ENCODE measurements at regions not wholly inside any gene's neighbourhood (a gene's known extent, or its start where the extent isn't known, plus 50 kb on each side); places are given as distances from the start of the nearest gene placed in this dataset.

DNA sequence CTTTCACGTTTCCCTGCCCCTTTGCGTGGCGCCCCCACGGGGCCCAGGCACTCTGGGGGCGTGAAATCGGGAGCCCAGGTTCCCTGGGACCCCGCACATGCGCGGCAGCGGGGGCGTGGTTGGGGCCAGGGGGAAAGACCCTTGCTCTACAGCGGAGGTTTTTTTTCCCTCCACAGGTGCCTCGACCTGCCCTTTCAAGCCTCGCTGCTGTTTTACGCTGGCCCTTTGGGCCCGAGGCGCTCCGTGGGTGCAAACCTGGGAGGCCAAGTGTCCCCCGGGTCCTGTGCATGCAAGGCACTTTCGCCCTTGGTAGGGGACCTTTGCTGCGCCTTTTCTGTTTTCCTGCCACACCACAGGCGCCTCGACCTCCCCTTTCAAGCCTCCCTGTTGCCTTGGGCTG lies 329.8 kb downstream of the ALG10 start:
- TF ChIP-seq, protein P1, sequence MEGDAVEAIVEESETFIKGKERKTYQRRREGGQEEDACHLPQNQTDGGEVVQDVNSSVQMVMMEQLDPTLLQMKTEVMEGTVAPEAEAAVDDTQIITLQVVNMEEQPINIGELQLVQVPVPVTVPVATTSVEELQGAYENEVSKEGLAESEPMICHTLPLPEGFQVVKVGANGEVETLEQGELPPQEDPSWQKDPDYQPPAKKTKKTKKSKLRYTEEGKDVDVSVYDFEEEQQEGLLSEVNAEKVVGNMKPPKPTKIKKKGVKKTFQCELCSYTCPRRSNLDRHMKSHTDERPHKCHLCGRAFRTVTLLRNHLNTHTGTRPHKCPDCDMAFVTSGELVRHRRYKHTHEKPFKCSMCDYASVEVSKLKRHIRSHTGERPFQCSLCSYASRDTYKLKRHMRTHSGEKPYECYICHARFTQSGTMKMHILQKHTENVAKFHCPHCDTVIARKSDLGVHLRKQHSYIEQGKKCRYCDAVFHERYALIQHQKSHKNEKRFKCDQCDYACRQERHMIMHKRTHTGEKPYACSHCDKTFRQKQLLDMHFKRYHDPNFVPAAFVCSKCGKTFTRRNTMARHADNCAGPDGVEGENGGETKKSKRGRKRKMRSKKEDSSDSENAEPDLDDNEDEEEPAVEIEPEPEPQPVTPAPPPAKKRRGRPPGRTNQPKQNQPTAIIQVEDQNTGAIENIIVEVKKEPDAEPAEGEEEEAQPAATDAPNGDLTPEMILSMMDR (IDR thresholded peaks at IDR 0.05; ENCODE audit: low read depth, low read length), result no peak
- DNase-seq (ENCODE audit: extremely low read depth, low read depth), result no peak

DNA sequence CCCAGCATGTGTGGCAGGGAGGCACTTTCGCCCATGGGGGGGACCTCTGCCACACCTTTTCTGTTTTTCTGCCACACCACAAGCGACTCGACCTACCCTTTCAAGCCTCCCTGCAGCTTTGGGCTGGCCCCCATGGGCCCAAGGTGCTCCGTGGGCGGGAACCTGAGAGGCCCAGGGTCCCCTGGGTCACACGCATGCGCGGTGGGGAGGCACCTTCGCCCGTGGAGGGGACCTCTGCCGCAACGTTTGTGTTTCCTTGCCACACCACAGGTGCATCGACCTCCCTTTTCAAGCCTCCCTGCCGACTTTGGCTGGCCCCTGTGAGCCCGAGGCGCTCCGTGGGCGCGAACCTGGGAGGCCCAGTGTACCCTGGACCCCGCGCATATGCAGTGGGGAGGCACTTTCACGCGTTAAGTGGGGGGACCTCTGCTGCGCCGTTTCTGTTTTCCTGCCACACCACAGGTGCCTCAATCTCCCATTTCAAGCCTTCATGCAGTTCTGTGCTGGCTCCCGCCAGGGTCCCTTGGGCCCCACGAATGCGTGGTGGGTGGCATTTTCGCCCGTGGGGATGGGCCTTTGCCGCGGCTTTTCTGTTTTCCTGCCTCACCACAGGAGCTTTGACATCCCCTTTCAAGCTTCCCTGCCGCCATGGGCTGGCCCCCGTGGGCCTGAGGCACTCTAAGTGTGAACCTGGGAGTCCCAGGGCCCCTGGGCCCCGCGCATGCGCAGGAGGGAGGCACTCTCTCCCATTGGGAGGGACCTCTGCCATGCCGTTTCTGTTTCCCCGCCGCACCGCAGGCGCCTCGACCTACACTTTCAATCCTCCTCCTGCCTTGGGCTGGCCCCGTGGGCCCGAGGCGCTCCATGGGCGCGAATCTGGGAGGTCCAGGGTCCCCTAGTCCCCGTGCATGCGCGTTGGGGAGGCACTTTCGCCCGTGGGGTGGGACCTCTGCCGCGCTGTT lies 332.2 kb downstream of the ALG10 start:
- TF ChIP-seq, protein P1 (IDR thresholded peaks at IDR 0.05; ENCODE audit: low read depth, low read length), result no peak
- no peak for DNase-seq (ENCODE audit: extremely low read depth, low read depth)

DNA sequence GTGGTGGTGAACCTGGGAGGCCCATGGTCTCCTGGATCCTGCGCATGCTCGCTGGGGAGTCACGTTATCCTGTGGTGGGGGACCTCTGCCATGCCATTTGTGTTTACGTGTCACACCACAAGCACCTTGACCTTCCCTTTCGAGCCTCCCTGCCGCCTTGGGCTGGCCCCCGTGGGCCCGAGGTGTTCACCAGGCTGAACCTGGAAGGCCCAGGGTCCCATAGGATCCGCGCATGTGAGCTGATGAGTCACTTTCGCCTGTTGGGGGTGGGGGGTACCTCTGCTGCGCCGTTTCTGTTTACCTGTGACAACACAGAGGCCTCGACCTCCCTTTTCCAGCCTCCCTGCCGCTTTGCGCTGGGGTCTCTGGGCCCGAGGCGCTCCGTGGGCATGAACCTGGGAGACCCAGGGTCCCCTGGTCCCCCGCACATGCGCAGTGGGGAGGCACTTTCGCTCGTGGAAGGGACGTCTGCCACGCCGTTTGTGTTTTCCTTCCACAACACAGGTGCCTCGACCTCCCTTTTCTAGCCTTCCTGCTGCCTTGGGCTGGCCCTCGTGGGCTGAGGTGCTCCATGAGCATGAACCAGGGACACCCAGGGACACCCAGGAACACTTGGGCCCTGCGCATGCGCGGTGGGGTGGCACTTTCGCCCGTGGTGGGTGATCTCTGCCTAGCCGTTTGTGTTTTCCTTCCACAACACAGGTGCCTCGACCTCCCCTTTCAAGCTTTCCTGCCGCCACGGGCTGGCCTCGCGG lies 334.1 kb downstream of the ALG10 start:
- no peak for DNase-seq (ENCODE audit: extremely low read depth, low read depth)
- TF ChIP-seq, protein P1 (IDR thresholded peaks at IDR 0.05; ENCODE audit: low read depth, low read length), result no peak

DNA sequence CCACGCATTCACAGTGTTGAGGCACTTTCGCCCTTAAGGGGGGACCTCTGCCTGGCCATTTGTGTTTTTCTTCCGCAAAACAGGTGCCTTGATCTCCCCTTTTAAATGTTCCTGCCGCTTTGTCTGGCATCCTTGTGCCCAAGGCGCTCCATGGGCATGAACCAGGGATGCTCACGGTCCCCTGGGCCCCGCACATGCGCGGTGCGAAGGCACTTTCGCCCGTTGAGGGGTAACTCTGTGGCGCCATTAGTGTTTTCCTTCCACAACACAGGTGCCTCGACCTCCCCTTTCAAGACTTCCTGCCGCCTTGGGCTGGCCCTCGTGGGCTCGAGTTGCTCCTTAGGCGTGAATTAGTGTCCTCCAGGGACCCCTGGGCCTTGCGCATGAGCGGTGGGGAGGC lies 335.5 kb downstream of the ALG10 start:
- DNase-seq (ENCODE audit: extremely low read depth, low read depth), result no peak
- TF ChIP-seq, protein P1 (IDR thresholded peaks at IDR 0.05; ENCODE audit: low read depth, low read length), result no peak

DNA sequence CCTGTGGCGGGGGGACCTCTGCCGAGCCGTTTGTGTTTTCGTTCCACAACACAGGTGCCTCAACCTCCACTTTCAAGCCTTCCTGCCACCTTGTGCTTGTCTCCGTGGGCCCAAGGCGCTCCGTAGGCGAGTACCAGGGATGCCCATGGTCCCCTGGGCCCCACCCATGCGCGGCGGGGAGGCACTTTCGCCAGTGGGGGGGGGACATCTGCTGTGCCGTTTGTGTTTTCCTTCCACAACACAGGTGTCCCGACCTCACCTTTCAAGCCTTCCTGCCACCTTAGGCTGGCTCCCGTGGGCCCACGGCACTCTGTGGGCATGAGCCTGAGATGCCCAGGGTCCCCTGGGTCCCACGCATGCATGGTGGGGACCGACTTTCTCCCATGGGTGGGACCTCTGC lies 335.9 kb downstream of the ALG10 start:
- no peak for DNase-seq (ENCODE audit: extremely low read depth, low read depth)
- TF ChIP-seq, protein P1 (IDR thresholded peaks at IDR 0.05; ENCODE audit: low read depth, low read length), result no peak

DNA sequence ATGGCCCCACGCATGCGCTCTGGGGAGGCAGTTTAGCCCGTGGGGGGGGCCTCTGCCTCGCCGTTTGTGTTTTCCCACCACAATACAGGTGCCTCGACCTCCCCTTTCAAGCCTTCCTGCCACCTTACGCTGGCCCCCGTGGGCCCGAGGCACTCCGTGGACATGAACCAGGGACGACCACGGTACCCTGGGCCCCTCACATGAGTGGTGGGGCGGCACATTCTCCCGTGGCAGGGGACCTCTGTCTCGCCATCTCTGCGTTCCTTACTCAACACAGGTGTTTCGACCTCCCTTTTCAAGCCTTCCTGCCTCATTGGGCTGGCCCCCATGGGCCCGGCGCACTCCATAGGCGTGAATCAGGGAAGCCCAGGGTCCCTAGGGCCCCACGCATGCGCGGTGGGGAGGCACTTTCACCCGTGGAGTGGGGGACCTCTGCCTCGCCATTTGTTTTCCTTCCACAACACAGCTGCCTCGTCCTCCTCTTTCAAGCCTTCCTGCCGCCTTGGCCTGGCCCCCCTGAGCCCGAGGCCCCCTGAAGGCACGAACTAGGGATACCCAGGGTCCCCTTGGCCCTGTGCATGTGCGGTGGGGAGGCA lies 339.5 kb downstream of the ALG10 start:
- TF ChIP-seq, protein P1 (IDR thresholded peaks at IDR 0.05; ENCODE audit: low read depth, low read length), result no peak
- DNase-seq (ENCODE audit: extremely low read depth, low read depth), result no peak
